HCT116 (cell line): ENCODE measurements at regions not wholly inside any gene's neighbourhood (a gene's known extent, or its start where the extent isn't known, plus 50 kb on each side); places are given as distances from the start of the nearest gene placed in this dataset.

Experiments used
- POLR2A ChIP-seq: IDR thresholded peaks from 2 replicates; pipeline ENCODE4 v1.7.0; 2011; ENCODE audit warnings: borderline replicate concordance; ENCODE audit not compliant: insufficient read depth, insufficient read length; ENCODE audit errors: extremely low read depth
- POLR2AphosphoS5 ChIP-seq: IDR thresholded peaks from 2 replicates; pipeline ENCODE4 v1.6.1; 2011; ENCODE audit warnings: mild to moderate bottlenecking, low read depth, low read length, moderate library complexity
- REST ChIP-seq: IDR thresholded peaks from 2 replicates; pipeline ENCODE4 v1.6.1; 2012; ENCODE audit warnings: low read depth
- SP1 ChIP-seq: IDR thresholded peaks from 2 replicates; pipeline ENCODE4 v1.6.1; 2012; ENCODE audit warnings: low read depth
- ZFX ChIP-seq: fragments of 450-650 bp; IDR thresholded peaks from 2 replicates; pipeline ENCODE4 v1.6.1; 2017
- TF ChIP-seq, protein P1 (sequence below), 3 experiments: fragments of 200-600 bp in 1 of 3; sonication (generic) in 1 of 3; IDR thresholded peaks in 2 of 3; conservative IDR thresholded peaks in 1 of 3; 2 replicates each; pipeline ENCODE4 v1.5.1; 2012 to 2017; ENCODE audit warnings: low read depth in 2 of 3, low read length in 2 of 3, antibody characterized with exemption in 1 of 3, borderline replicate concordance in 1 of 3, control low read depth in 1 of 3, mild to moderate bottlenecking in 1 of 3, mixed read lengths in 1 of 3, mixed run types in 1 of 3, moderate library complexity in 1 of 3; ENCODE audit not compliant: insufficient read depth in 1 of 3
- TF ChIP-seq, protein P2 (sequence below): IDR thresholded peaks from 2 replicates; pipeline ENCODE4 v1.6.1; 2011; ENCODE audit warnings: mild to moderate bottlenecking, low read length, moderate library complexity; ENCODE audit not compliant: insufficient replicate concordance; ENCODE audit errors: extremely low read depth
- TF ChIP-seq, protein P3 (sequence below): IDR thresholded peaks from 2 replicates; pipeline ENCODE4 v1.6.1; 2012

GRCh38 chr12:130066742-130067141, 95.5 kb upstream of the FZD10 start:
- TF ChIP-seq REST, result no peak
- TF ChIP-seq, protein P1, sequence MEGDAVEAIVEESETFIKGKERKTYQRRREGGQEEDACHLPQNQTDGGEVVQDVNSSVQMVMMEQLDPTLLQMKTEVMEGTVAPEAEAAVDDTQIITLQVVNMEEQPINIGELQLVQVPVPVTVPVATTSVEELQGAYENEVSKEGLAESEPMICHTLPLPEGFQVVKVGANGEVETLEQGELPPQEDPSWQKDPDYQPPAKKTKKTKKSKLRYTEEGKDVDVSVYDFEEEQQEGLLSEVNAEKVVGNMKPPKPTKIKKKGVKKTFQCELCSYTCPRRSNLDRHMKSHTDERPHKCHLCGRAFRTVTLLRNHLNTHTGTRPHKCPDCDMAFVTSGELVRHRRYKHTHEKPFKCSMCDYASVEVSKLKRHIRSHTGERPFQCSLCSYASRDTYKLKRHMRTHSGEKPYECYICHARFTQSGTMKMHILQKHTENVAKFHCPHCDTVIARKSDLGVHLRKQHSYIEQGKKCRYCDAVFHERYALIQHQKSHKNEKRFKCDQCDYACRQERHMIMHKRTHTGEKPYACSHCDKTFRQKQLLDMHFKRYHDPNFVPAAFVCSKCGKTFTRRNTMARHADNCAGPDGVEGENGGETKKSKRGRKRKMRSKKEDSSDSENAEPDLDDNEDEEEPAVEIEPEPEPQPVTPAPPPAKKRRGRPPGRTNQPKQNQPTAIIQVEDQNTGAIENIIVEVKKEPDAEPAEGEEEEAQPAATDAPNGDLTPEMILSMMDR (IDR thresholded peaks at IDR 0.05 in 2 of 3, conservative IDR thresholded peaks at IDR 0.05 in 1 of 3; ENCODE audit: borderline replicate concordance in 1 of 3, insufficient read depth in 1 of 3, low read depth in 2 of 3, low read length in 2 of 3), result no peak
- no peak for TF ChIP-seq ZFX
- TF ChIP-seq POLR2AphosphoS5, result no peak
- no peak for TF ChIP-seq POLR2A
- no peak for TF ChIP-seq SP1
- TF ChIP-seq, protein P2, sequence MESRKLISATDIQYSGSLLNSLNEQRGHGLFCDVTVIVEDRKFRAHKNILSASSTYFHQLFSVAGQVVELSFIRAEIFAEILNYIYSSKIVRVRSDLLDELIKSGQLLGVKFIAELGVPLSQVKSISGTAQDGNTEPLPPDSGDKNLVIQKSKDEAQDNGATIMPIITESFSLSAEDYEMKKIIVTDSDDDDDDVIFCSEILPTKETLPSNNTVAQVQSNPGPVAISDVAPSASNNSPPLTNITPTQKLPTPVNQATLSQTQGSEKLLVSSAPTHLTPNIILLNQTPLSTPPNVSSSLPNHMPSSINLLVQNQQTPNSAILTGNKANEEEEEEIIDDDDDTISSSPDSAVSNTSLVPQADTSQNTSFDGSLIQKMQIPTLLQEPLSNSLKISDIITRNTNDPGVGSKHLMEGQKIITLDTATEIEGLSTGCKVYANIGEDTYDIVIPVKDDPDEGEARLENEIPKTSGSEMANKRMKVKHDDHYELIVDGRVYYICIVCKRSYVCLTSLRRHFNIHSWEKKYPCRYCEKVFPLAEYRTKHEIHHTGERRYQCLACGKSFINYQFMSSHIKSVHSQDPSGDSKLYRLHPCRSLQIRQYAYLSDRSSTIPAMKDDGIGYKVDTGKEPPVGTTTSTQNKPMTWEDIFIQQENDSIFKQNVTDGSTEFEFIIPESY, result no peak
- TF ChIP-seq, protein P3, sequence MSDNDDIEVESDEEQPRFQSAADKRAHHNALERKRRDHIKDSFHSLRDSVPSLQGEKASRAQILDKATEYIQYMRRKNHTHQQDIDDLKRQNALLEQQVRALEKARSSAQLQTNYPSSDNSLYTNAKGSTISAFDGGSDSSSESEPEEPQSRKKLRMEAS, result no peak
